ENCODE measurements at regions not wholly inside any gene's neighbourhood (a gene's known extent, or its start where the extent isn't known, plus 50 kb on each side); places are given as distances from the start of the nearest gene placed in this dataset.

GRCh38 chr14:87306409-87307168, 686.4 kb downstream of the GALC start:
- Histone ChIP-seq H3K27me3 (ENCODE audit: insufficient read depth, low read length) (no peaks in the 10 kb centered on the region), H3K4me1 (ENCODE audit: insufficient read depth, low read length) (no peaks in the 10 kb centered on the region), H3K9me3 (ENCODE audit: low read depth, low read length) (no peaks in the 10 kb centered on the region), H3K4me3 (ENCODE audit: low read length) (no peak overlapping the region)

- Histone ChIP-seq H3K27me3 (ENCODE audit: insufficient read depth, low read length) (no peaks in the 10 kb centered on the region), H3K9me3 (ENCODE audit: low read depth, low read length) (no peaks in the 10 kb centered on the region), H3K4me1 (ENCODE audit: insufficient read depth, low read length) (no peaks in the 10 kb centered on the region), H3K4me3 (ENCODE audit: low read length) (no peak overlapping the region)
Measured at GRCh38 chr14:87305345-87305744, 687.6 kb downstream of the GALC start.

GRCh38 chr14:87304404-87304803, 688.6 kb downstream of the GALC start:
- H3K27me3 ChIP-seq (ENCODE audit: insufficient read depth, low read length) = no peaks in the 10 kb centered on the region
- H3K4me3 ChIP-seq (ENCODE audit: low read length) = no peak overlapping the region
- H3K4me1 ChIP-seq (ENCODE audit: insufficient read depth, low read length) = no peaks in the 10 kb centered on the region
- no peaks in the 10 kb centered on the region for H3K9me3 ChIP-seq (ENCODE audit: low read depth, low read length)

- H3K9me3 ChIP-seq (ENCODE audit: low read depth, low read length) = peaks cover 4% of the 10 kb centered on the region
- H3K4me3 ChIP-seq (ENCODE audit: low read length) = no peak overlapping the region
- no peaks in the 10 kb centered on the region for H3K27me3 ChIP-seq (ENCODE audit: insufficient read depth, low read length)
- H3K4me1 ChIP-seq (ENCODE audit: insufficient read depth, low read length) = no peaks in the 10 kb centered on the region
Measured at GRCh38 chr14:87286826-87287225, 706.2 kb downstream of the GALC start.

GRCh38 chr14:87286191-87286590, 706.8 kb downstream of the GALC start:
- Histone ChIP-seq H3K9me3 (ENCODE audit: low read depth, low read length) (peaks cover 4% of the 10 kb centered on the region), H3K4me3 (ENCODE audit: low read length) (no peak overlapping the region), H3K4me1 (ENCODE audit: insufficient read depth, low read length) (no peaks in the 10 kb centered on the region), H3K27me3 (ENCODE audit: insufficient read depth, low read length) (no peaks in the 10 kb centered on the region)

- H3K9me3 ChIP-seq (ENCODE audit: low read depth, low read length) = peaks cover 4% of the 10 kb centered on the region
- H3K27me3 ChIP-seq (ENCODE audit: insufficient read depth, low read length) = no peaks in the 10 kb centered on the region
- H3K4me3 ChIP-seq (ENCODE audit: low read length) = no peak overlapping the region
- H3K4me1 ChIP-seq (ENCODE audit: insufficient read depth, low read length) = no peaks in the 10 kb centered on the region
Measured at GRCh38 chr14:87285506-87285905, 707.5 kb downstream of the GALC start.

- no peaks in the 10 kb centered on the region for H3K4me1 ChIP-seq (ENCODE audit: insufficient read depth, low read length)
- no peak overlapping the region for H3K4me3 ChIP-seq (ENCODE audit: low read length)
- peaks cover 4% of the 10 kb centered on the region for H3K9me3 ChIP-seq (ENCODE audit: low read depth, low read length)
- no peaks in the 10 kb centered on the region for H3K27me3 ChIP-seq (ENCODE audit: insufficient read depth, low read length)
Measured at GRCh38 chr14:87283547-87283946, 709.4 kb downstream of the GALC start.

- Histone ChIP-seq H3K4me3 (ENCODE audit: low read length) (no peak overlapping the region), H3K27me3 (ENCODE audit: insufficient read depth, low read length) (no peaks in the 10 kb centered on the region), H3K4me1 (ENCODE audit: insufficient read depth, low read length) (no peaks in the 10 kb centered on the region), H3K9me3 (ENCODE audit: low read depth, low read length) (no peaks in the 10 kb centered on the region)
Measured at GRCh38 chr14:87282266-87282665, 710.7 kb downstream of the GALC start.

GRCh38 chr14:87278415-87278814, 714.6 kb downstream of the GALC start:
- H3K4me3 ChIP-seq (ENCODE audit: low read length) = no peak overlapping the region
- no peaks in the 10 kb centered on the region for H3K9me3 ChIP-seq (ENCODE audit: low read depth, low read length)
- H3K27me3 ChIP-seq (ENCODE audit: insufficient read depth, low read length) = no peaks in the 10 kb centered on the region
- no peaks in the 10 kb centered on the region for H3K4me1 ChIP-seq (ENCODE audit: insufficient read depth, low read length)

- Histone ChIP-seq H3K4me3 (ENCODE audit: low read length) (no peak overlapping the region), H3K27me3 (ENCODE audit: insufficient read depth, low read length) (no peaks in the 10 kb centered on the region), H3K9me3 (ENCODE audit: low read depth, low read length) (no peaks in the 10 kb centered on the region), H3K4me1 (ENCODE audit: insufficient read depth, low read length) (no peaks in the 10 kb centered on the region)
Measured at GRCh38 chr14:87271331-87271730, 721.7 kb downstream of the GALC start.

GRCh38 chr14:87268997-87269396, 724.0 kb downstream of the GALC start:
- no peaks in the 10 kb centered on the region for H3K4me1 ChIP-seq (ENCODE audit: insufficient read depth, low read length)
- H3K9me3 ChIP-seq (ENCODE audit: low read depth, low read length) = no peaks in the 10 kb centered on the region
- no peaks in the 10 kb centered on the region for H3K27me3 ChIP-seq (ENCODE audit: insufficient read depth, low read length)
- H3K4me3 ChIP-seq (ENCODE audit: low read length) = no peak overlapping the region

- Histone ChIP-seq H3K9me3 (ENCODE audit: low read depth, low read length) (no peaks in the 10 kb centered on the region), H3K4me3 (ENCODE audit: low read length) (no peak overlapping the region), H3K27me3 (ENCODE audit: insufficient read depth, low read length) (no peaks in the 10 kb centered on the region), H3K4me1 (ENCODE audit: insufficient read depth, low read length) (no peaks in the 10 kb centered on the region)
Measured at GRCh38 chr14:87264796-87265195, 728.2 kb downstream of the GALC start.

- Histone ChIP-seq H3K4me1 (ENCODE audit: insufficient read depth, low read length) (no peaks in the 10 kb centered on the region), H3K4me3 (ENCODE audit: low read length) (no peak overlapping the region), H3K9me3 (ENCODE audit: low read depth, low read length) (no peaks in the 10 kb centered on the region), H3K27me3 (ENCODE audit: insufficient read depth, low read length) (no peaks in the 10 kb centered on the region)
Measured at GRCh38 chr14:87264272-87264785, 728.7 kb downstream of the GALC start.

- H3K4me3 ChIP-seq (ENCODE audit: low read length) = no peak overlapping the region
Measured at GRCh38 chr14:87261621-87262020, 731.4 kb downstream of the GALC start.

GRCh38 chr14:87260460-87260859, 732.5 kb downstream of the GALC start:
- Histone ChIP-seq H3K4me1 (ENCODE audit: insufficient read depth, low read length) (no peaks in the 10 kb centered on the region), H3K4me3 (ENCODE audit: low read length) (no peak overlapping the region), H3K9me3 (ENCODE audit: low read depth, low read length) (no peaks in the 10 kb centered on the region), H3K27me3 (ENCODE audit: insufficient read depth, low read length) (no peaks in the 10 kb centered on the region)

More at GRCh38 chr14:87261621-87262020, 731.4 kb downstream of the GALC start:
- no peaks in the 10 kb centered on the region for H3K4me1 ChIP-seq (ENCODE audit: insufficient read depth, low read length)
- H3K27me3 ChIP-seq (ENCODE audit: insufficient read depth, low read length) = no peaks in the 10 kb centered on the region
- H3K9me3 ChIP-seq (ENCODE audit: low read depth, low read length) = no peaks in the 10 kb centered on the region

GRCh38 chr14:87257421-87257820, 735.6 kb downstream of the GALC start:
- Histone ChIP-seq H3K4me3 (ENCODE audit: low read length) (no peak overlapping the region), H3K4me1 (ENCODE audit: insufficient read depth, low read length) (no peaks in the 10 kb centered on the region), H3K9me3 (ENCODE audit: low read depth, low read length) (no peaks in the 10 kb centered on the region), H3K27me3 (ENCODE audit: insufficient read depth, low read length) (no peaks in the 10 kb centered on the region)
